NCI-H2196 (cell line): ENCODE measurements at regions not wholly inside any gene's neighbourhood (a gene's known extent, or its start where the extent isn't known, plus 50 kb on each side); places are given as distances from the start of the nearest gene placed in this dataset.

ENCODE experiments used
- DNase-seq: peaks from one replicate; lab custom pipeline; 2025; ENCODE audit not compliant: unreplicated experiment; lab: John Stamatoyannopoulos, UW

DNA sequence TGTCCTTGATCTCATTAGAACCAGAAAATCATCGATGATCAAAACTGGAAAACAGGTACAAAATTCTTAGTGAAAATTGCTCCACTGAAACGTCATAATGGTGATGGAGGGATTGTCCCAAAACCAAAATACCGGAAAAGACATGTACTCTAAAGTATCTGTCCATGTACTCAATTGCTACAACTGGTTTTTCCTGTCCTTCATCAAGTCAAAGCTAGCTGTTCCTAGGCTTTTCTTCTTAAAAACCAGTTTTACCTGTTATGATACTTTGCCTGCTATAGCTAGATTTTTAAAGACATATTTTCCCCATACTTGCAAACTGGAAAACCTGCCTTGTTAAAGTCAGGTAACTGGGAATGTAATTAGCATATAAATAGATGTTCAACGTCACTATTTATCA lies 50.5 kb upstream of the LRRC1 start:
- DNase-seq: peak; percentile 39

DNA sequence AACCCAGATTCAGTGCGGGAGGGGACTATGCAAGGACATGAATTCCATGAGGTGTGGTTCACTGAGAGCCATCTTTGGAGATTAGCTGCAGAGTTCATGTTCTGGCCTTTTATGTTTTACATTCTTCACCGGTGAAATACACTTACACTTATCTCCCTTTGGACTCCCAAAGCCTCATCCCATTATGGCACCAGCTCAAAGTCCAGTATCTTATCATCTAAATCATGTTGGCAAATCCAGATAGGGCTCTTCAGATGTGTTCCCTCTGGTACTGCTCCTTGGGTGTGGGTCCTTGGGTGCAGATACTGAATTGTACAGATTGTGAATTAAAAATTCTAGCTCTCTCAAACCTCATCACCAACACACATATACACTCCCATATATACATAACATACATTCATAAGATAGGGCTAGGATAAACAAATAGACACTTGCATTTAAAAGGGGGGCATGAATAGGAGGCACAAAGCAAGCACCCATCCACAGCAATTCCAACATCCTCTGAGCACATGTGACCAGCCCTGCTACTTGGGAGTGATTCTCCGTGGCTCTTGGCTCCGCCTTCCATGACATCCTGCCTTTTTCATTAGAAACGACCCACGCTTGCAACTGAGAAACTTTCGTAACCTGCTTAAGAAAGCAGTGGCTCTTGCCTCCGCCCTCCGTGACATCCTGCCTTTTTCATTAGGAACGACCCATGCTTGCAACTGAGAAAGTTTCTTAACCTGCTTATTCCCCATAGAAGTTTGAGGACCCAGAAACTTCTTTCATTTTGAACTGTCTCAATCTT lies 53.6 kb upstream of the LRRC1 start:
- DNase-seq: no peak

DNA sequence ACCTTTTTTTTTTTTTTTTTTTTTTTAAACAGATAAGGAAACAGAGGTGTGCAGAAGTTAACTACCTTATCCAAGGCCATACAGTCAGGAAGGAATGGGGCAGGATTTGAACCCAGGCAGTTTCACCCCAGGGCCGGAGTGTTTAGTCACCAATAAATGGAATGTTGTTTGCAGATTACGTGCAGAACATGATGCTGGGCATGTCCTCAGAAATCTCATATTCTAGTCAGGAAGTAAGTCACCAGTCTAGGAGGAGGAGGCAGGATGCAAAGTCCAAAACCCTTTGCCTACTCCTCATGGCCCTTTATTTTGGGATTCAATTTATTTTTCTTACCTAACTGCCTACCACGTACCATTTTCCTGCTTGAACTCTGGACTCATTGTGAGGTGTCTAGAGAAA lies 57.1 kb upstream of the LRRC1 start:
- DNase-seq: no peak

DNA sequence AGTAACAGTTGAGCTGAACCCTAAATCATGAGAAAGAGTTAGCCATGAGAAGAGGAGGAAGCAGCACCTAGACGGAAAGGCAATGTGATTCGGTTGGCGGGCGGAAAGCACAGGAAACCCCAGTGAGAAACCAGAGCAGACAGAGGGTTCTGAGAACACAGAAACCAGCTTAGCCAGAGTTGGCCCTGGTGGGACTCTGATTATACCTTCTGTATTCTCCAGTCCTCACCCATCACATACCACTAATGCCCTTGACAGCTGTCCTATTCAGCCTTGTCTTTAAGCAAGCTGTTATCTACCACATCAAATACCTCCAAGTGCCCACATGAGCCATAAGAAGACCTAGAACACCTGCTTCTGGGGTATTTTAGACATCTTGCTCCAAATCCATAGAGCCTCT lies 58.9 kb upstream of the LRRC1 start:
- DNase-seq: no peak

DNA sequence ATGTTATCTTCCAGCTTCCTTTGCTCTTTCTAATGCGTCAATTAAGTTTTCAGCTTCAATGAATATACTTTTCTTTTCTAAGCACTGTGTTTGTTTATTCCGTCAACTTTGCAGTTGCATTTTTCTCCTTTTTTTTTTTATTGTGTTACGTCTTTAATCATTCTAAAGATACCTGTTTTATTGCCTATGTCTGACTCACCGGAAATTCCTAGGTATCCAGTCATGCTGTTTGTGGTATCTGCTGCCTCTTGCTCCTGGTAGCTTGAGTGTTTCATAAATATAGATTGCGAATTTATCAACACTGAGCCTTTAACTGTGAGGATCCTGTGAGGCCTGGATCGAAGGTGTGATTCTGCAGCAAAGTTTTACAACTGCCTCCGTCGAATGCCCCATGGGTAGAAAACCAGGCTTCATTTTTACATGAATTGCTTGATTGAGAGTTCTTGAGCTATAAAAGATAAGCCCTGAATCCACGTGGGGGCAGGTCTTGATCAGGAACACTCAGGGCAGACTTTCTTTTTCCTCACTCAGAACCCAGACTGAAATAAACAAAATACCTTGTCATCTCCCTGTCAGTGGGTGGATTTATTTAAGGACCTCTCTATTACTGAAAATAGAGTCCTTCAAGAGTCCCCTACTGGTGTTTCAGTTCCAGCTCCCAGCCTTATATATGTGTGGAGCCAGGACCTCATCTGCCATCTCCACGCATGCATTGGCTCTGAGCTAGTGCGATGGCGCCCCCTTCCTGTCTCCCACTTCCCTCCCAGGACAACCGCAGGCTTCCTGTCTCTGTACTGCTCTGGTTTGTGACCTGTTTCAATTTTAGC lies 60.1 kb upstream of the LRRC1 start:
- no peak for DNase-seq

DNA sequence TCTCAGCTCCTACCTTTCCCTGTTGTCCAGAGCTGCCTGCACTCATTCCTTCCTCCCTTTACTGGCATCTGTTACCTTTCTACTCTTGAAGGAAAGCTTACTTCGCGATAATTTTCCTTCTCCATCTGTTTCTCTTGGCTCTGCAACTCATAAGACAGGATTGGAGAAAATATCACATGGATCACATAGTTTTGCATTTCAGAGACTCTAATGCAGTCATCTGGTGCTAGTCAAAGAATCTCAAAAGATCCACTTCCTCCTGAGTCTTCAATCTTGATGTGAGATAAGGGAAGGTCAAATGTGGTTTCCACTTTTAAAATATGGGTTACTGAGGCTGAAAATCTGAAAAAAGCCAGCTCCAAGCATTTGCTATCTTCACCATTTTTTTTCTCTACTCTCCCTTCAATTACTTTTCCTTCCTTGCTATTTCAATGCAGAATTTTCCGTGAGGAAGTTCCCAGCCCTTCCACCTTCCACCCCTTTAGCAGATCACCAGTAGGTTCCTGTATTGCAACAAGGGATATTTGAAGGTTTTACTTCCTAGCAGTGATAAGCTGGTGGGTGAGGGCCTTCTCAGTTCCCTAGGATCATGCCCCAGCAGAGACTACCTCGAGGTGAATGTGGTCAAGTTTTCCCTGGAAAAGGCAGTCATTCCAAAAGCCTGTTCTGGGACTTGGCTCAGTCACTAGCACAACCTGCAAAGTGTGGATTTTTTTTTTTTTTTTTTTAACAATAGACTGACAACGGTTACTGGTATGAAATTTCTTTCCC lies 62.8 kb upstream of the LRRC1 start:
- no peak for DNase-seq

DNA sequence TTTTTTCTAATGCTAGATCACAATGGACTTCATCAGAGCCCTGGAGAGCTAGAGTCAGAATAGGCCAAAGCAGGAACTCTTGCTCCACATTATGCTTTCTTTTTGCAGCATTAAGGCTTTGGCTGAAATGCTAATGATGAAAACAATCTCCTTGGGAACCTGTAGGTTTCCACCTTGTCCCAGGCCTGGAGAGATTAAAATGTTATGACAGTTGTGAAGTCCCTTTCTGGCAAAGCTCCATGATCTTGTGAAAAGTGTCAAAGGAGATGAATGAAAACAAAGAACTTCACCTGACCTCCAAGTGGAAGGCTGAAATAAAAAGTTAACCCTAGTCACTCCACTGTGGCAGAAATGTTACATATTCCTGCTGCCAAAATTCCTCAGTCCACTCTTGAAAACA lies 64.0 kb upstream of the LRRC1 start:
- DNase-seq: no peak

DNA sequence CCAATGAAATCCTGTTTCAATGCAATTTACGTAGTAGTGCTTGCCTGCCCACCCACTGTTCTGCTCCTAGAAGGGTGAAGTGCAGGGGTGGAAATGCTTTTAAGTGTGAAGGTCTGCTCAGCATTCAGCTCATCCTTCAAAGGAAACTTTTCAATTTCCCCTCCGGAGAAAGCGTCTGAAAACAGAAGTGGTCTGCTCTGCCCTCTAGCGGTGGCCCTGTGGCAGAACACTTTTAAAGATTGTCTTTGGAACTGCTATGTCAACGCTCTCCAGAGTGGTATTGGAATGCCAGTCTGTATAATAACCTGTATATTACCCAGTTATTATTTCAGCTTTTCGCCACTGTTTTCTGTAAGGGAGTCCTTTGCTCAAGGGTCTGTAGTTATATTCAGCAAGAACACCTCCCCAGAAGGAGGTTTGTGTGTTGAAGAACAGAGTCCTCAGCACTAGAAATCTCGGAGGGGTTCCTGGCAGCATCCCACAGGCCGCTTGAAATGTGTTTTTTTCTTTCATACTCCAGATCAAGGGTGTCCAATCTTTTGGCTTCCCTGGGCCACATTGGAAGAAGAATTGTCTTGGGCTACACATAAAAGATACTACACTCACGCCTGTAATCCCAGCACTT lies 63.1 kb upstream of the KLHL31 start:
- DNase-seq: peak; percentile 46

DNA sequence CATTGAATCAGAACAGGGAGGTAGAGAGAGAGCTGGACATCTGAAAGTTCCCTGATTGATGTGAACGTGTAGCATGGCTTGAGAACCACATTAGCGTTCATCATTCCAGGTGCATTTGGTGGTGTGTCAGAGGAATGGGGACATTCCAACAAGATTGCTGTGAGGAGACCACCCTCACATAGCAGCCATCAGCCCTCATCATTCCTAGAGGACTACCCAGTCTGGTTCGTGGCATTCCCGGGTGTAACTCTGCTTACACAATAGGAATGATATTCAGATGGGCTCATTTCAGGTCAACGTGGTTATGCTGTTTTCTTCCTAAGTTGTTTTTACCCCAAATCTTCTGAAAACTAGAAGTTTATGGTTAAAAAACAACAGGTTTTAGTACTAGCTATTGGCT lies 62.2 kb upstream of the KLHL31 start:
- DNase-seq: no peak

DNA sequence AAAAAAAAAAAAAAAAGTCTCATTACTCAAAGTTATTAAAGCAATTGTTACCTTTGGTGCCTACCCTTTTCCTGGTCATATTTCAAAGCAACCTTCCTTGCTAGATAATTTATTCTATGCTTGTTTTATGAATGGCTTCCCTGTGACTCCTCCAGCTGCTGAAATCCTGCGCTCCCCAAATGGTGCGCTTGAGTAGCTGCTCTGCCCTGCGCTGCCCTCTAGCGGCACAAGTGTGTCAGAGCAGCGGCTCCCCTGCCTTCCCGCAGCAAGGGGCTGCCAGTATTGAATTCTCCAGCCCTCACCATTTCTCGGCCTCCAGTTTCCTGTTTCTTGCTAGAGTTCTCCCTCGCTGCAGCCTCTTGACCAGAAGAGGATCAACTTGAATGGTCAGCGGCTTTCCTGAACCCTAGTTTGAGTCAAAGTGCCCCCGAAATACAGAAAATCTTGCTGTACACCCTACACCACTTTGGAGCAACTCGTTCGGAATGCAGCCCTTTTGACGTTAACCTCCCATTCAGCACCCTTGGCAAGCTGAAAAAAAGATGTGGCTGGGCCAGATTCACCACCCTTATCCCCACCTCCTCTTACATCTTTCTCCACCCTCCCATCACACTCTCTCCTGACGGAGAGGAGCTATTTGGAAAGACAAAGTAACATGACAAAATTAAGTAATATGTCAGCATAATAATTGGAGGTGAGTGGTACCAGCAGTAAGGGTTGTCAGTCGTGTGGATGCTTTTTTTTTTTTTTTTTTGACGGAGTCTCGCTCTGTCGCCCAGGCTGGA lies 60.4 kb upstream of the KLHL31 start:
- DNase-seq: peak; percentile 74

DNA sequence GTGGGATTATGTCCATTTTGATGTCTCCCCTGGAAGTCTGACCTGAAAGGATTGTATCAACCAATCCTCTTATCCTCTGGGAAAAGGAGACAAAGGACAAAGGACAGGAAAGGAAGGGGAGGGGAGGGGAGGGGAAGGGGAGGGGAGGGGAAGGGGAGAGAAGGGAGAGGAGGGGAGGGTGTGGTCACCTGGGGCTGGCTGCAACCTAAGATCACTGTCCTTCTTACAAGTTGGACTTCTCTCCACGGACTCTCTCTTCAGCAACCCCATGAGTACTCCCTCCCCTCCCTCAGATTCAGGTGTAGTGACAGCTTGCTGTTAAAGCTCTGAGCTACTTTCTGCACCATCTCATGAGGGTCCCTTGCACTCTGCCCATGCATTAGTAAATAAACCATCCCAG lies 58.9 kb upstream of the KLHL31 start:
- DNase-seq: no peak

DNA sequence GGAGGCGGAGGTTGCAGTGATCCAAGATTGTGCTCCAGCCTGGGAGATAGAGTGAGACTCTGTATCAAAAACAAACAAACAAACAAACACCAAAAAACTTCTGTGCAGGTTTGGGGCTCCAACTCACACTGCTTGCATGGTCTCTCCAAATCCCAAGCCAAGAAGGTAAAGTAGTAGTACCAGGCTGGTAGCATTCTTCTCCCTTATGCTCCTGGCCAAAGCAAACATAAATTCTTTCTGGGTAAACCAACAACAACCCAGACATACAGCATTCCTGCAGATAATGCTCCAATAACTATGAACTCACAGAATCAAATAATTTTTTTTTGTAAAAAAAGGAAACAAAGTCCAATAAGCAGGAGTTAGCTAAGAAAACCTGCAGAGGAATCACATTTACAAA lies 57.8 kb upstream of the KLHL31 start:
- no peak for DNase-seq

DNA sequence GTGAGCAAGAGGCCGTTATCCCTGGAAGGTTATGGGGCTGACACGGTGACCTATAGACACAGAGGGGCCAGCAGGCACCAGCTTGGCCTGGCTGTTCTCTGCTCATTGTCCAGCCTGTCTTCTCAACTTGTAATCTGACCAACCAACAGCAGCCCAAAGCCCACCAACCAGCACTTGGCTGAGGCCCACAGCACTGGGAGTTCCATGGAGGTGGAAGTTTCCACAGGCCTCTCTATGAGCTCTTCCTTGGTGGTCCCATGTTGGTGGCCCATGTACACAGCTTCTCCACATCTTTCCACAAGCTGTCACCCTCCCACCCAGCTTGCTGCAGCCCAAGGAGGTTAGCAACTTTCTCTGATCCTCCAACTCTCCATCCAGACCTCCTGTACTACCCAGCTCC lies 56.2 kb upstream of the KLHL31 start:
- no peak for DNase-seq

DNA sequence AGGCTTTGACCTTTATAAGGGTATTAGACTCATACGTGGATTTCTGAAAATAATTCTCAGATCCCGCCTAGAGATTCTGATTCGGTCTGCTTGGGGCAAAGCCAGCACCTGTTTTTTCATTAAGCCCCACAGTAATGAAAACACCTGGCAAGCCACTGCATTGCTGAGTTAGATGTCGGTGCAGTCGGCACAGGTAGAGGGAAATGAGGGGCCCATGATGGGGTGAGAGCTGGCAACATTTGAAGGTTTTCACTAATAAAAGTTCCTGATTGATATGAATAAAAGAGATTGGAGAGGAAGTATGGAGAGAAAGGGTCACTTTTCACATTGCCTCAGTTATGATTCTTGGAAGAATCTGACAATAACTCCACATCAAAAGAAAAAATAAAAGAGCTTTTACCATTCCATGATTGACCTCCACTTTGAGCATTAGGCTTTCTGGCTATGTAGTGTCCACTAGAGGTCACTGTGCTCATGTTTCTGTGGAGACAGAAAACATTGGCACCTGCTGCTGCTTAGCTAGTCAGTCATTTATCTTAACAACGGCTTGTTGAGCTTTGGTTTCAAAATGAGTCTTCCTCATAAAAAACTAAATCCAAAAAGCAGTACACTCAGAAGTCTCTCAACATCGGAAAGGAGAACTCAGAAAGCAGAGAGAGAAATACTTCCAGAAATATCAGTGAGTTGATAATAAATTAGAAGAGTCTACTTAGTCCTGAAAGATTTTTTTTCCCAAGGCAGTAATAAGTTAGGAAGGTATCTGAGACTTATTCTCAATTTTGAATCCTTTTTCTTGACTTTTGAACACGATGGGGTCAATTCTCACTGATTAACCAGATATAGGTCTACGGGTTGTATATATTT lies 53.3 kb upstream of the KLHL31 start:
- DNase-seq: peak; percentile 89

DNA sequence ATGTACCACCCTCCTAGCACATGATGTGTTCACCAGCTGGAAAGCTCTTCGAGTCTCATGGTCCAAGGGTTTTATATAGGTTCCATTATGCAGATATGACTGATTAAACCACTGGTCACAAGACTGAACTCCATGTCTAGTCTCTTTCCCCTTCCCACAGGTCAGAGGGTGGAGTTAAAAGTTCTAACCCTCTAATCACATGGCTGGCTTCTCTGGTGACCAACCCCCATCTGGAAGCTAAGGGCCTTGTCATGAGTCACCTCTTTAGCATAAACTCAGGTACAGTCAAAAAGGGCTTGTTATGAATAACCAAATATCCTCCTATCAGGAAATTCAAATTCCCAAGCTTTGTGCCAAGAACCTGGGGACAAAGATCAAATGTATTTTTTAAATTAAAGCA lies 52.0 kb upstream of the KLHL31 start:
- no peak for DNase-seq

DNA sequence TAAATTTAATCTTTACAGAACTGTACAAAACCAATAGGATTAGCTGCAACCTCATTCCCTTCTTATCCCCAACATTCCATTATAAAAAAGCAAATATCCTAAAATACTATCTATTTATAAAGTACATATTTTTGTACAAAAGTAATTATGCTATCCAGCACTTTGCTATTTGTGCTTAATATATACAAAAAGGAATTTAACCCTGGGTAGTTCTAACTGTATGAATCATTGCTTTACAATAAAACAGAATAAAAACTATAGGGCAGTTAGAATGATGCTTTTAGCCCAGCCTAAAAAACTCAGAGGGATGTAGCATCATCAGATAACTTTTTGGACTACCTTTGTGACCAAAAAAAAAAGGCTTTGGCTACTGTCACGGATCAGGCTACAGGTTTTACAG lies 49.9 kb upstream of the KLHL31 start:
- no peak for DNase-seq
